ENCODE measurements at regions not wholly inside any gene's neighbourhood (a gene's known extent, or its start where the extent isn't known, plus 50 kb on each side); places are given as distances from the start of the nearest gene placed in this dataset.

DNA sequence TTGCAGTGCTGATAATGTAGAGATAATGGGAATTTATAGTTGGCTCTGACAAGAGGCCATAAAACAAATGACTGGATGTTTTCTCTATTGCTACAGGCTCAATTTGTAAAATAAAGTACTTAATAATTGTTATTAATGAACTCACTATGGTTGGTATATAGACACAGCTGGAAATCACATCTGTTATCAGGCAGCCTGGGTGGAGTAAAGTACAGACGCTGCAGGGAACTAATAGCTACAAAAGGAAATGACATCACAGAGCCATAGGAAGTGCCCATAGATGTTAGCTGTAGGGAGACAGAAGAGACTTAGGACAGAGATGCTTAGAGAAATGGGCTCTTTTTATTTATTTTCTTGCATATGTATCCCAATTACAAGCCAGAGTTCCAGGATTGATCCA, 81.0 kb upstream of the SNX19 start:
- TF ChIP-seq, protein P1, sequence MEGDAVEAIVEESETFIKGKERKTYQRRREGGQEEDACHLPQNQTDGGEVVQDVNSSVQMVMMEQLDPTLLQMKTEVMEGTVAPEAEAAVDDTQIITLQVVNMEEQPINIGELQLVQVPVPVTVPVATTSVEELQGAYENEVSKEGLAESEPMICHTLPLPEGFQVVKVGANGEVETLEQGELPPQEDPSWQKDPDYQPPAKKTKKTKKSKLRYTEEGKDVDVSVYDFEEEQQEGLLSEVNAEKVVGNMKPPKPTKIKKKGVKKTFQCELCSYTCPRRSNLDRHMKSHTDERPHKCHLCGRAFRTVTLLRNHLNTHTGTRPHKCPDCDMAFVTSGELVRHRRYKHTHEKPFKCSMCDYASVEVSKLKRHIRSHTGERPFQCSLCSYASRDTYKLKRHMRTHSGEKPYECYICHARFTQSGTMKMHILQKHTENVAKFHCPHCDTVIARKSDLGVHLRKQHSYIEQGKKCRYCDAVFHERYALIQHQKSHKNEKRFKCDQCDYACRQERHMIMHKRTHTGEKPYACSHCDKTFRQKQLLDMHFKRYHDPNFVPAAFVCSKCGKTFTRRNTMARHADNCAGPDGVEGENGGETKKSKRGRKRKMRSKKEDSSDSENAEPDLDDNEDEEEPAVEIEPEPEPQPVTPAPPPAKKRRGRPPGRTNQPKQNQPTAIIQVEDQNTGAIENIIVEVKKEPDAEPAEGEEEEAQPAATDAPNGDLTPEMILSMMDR (IDR thresholded peaks at IDR 0.05): no peak
- TF ChIP-seq EP300 (IDR thresholded peaks at IDR 0.05): no peak
- TF ChIP-seq POLR2A (IDR thresholded peaks at IDR 0.05): no peak
- no peak for TF ChIP-seq POLR2AphosphoS5 (IDR thresholded peaks at IDR 0.05)
